Osteoblast (primary cell): ENCODE measurements at regions not wholly inside any gene's neighbourhood (a gene's known extent, or its start where the extent isn't known, plus 50 kb on each side); places are given as distances from the start of the nearest gene placed in this dataset.

Experiments
- DNase-seq: peaks from one replicate; pipeline ENCODE4 v3.0.0; 2011; ENCODE audit warnings: low spot score, mixed read lengths; ENCODE audit not compliant: insufficient read length; ENCODE audit errors: missing footprints
- H2AFZ ChIP-seq: 2 replicates; pipeline ENCODE4 v1.6.0; 2011; ENCODE audit warnings: mild to moderate bottlenecking, low read length
- H3K27ac ChIP-seq: 2 replicates; pipeline ENCODE4 v1.5.1; 2011; ENCODE audit warnings: mild to moderate bottlenecking, low read depth, low read length, moderate library complexity
- H3K27me3 ChIP-seq: 2 replicates; pipeline ENCODE4 v1.6.0; 2012; ENCODE audit warnings: mild to moderate bottlenecking, control low read depth, inconsistent platforms, low read length, moderate library complexity; ENCODE audit not compliant: insufficient read depth
- H3K36me3 ChIP-seq: 2 replicates; pipeline ENCODE4 v1.5.1; 2011; ENCODE audit warnings: mild to moderate bottlenecking, low read length, control low read depth, moderate library complexity; ENCODE audit not compliant: insufficient read depth
- H3K4me1 ChIP-seq: 2 replicates; pipeline ENCODE4 v1.5.1; 2011; ENCODE audit warnings: mild to moderate bottlenecking, low read length, control low read depth, moderate library complexity; ENCODE audit not compliant: insufficient read depth
- H3K4me2 ChIP-seq: 2 replicates; pipeline ENCODE4 v1.6.0; 2011; ENCODE audit warnings: mild to moderate bottlenecking, low read length; ENCODE audit not compliant: insufficient read depth
- H3K4me3 ChIP-seq: fragments of 200-600 bp; sonication (generic); 3 replicates; pipeline ENCODE4 v1.5.1; 2012; ENCODE audit warnings: mild to moderate bottlenecking, low read length, inconsistent platforms; ENCODE audit not compliant: insufficient read depth
- H3K79me2 ChIP-seq: 2 replicates; pipeline ENCODE4 v1.6.0; 2012; ENCODE audit warnings: mild to moderate bottlenecking, low read length, control low read depth, inconsistent platforms; ENCODE audit not compliant: insufficient read depth
- H3K9me3 ChIP-seq: 2 replicates; pipeline ENCODE4 v1.5.1; 2011; ENCODE audit warnings: low read depth, low read length, control low read depth
- H4K20me1 ChIP-seq: 2 replicates; pipeline ENCODE4 v1.6.0; 2012; ENCODE audit warnings: mild to moderate bottlenecking, low read length, control low read depth; ENCODE audit not compliant: insufficient read depth
- CTCF ChIP-seq: IDR thresholded peaks from 2 replicates; pipeline ENCODE4 v1.5.1; 2011; ENCODE audit warnings: mild to moderate bottlenecking, low read depth, low read length, moderate library complexity; ENCODE audit errors: extremely low read depth

GRCh38 chr6:78561015-78561414, 306.3 kb upstream of the IRAK1BP1 start:
- Histone ChIP-seq H3K4me2 (no peak overlapping the region), H3K27ac (no peak overlapping the region), H3K79me2 (no peaks in the 10 kb centered on the region), H4K20me1 (no peaks in the 10 kb centered on the region), H3K4me3 (no peak overlapping the region), H3K36me3 (no peaks in the 10 kb centered on the region), H3K27me3 (no peaks in the 10 kb centered on the region), H3K4me1 (no peaks in the 10 kb centered on the region), H3K9me3 (peaks cover 2% of the 10 kb centered on the region), H2AFZ (no peak overlapping the region)
- no peak for TF ChIP-seq CTCF
- DNase-seq, result no peak

- Histone ChIP-seq H3K36me3 (no peaks in the 10 kb centered on the region), H4K20me1 (no peaks in the 10 kb centered on the region), H3K4me1 (no peaks in the 10 kb centered on the region), H3K79me2 (no peaks in the 10 kb centered on the region), H2AFZ (no peak overlapping the region), H3K9me3 (no peaks in the 10 kb centered on the region), H3K27me3 (no peaks in the 10 kb centered on the region), H3K4me3 (no peak overlapping the region), H3K27ac (no peak overlapping the region), H3K4me2 (no peak overlapping the region)
- no peak for DNase-seq
- no peak for TF ChIP-seq CTCF
Observed at GRCh38 chr6:78565997-78566396, 301.4 kb upstream of the IRAK1BP1 start.

- no peaks in the 10 kb centered on the region for H3K4me1 ChIP-seq
- H3K36me3 ChIP-seq, result no peaks in the 10 kb centered on the region
- no peaks in the 10 kb centered on the region for H3K79me2 ChIP-seq
- no peak for DNase-seq
- no peak overlapping the region for H2AFZ ChIP-seq
- no peak for TF ChIP-seq CTCF
- no peak overlapping the region for H3K27ac ChIP-seq
- H3K4me3 ChIP-seq, result no peak overlapping the region
- H3K9me3 ChIP-seq, result no peaks in the 10 kb centered on the region
- H4K20me1 ChIP-seq, result no peaks in the 10 kb centered on the region
- H3K27me3 ChIP-seq, result no peaks in the 10 kb centered on the region
- no peak overlapping the region for H3K4me2 ChIP-seq
Observed at GRCh38 chr6:78570044-78570443, 297.3 kb upstream of the IRAK1BP1 start.

- no peak overlapping the region for H3K4me2 ChIP-seq
- no peak for DNase-seq
- H3K4me3 ChIP-seq, result no peak overlapping the region
- no peaks in the 10 kb centered on the region for H3K36me3 ChIP-seq
- no peaks in the 10 kb centered on the region for H4K20me1 ChIP-seq
- no peaks in the 10 kb centered on the region for H3K79me2 ChIP-seq
- H3K27ac ChIP-seq, result no peak overlapping the region
- H3K4me1 ChIP-seq, result no peaks in the 10 kb centered on the region
- H2AFZ ChIP-seq, result no peak overlapping the region
- TF ChIP-seq CTCF, result no peak
- H3K27me3 ChIP-seq, result no peaks in the 10 kb centered on the region
- no peaks in the 10 kb centered on the region for H3K9me3 ChIP-seq
Observed at GRCh38 chr6:78577585-78577984, 289.8 kb upstream of the IRAK1BP1 start.
